Glutamatergic neuron (in vitro differentiated cells): ENCODE measurements at regions not wholly inside any gene's neighbourhood (a gene's known extent, or its start where the extent isn't known, plus 50 kb on each side); places are given as distances from the start of the nearest gene placed in this dataset.

ENCODE experiments used
- DNase-seq: peaks from one replicate; pipeline ENCODE4 v3.0.0; 2022
- H3K27ac Mint-ChIP-seq: one replicate; pipeline ENCODE4 v1.8.0; 2020; ENCODE audit warnings: mild to moderate bottlenecking, mixed read lengths, inconsistent platforms; ENCODE audit not compliant: unreplicated experiment
- H3K27me3 Mint-ChIP-seq: one replicate; pipeline ENCODE4 v1.8.0; 2020; ENCODE audit warnings: mild to moderate bottlenecking, moderate library complexity, mixed read lengths, inconsistent platforms; ENCODE audit not compliant: unreplicated experiment
- H3K36me3 Mint-ChIP-seq: one replicate; pipeline ENCODE4 v1.8.0; 2020; ENCODE audit warnings: mild to moderate bottlenecking, mixed read lengths, inconsistent platforms; ENCODE audit not compliant: unreplicated experiment
- H3K4me1 Mint-ChIP-seq: one replicate; pipeline ENCODE4 v1.8.0; 2020; ENCODE audit warnings: mild to moderate bottlenecking, low read depth, mixed read lengths, inconsistent platforms; ENCODE audit not compliant: unreplicated experiment
- H3K4me3 Mint-ChIP-seq: one replicate; pipeline ENCODE4 v1.8.0; 2020; ENCODE audit warnings: mild to moderate bottlenecking, mixed read lengths, inconsistent platforms; ENCODE audit not compliant: unreplicated experiment
- H3K9me3 Mint-ChIP-seq: one replicate; pipeline ENCODE4 v1.8.0; 2020; ENCODE audit warnings: mild to moderate bottlenecking, moderate library complexity, mixed read lengths, inconsistent platforms; ENCODE audit not compliant: unreplicated experiment
- CTCF ChIP-seq: fragments of 200-600 bp; sonication (generic); IDR thresholded peaks from one replicate; pipeline ENCODE4 v1.5.0; 2021; ENCODE audit not compliant: partially characterized antibody, unreplicated experiment

- peaks cover 15% of the 10 kb centered on the region for H3K4me1 Mint-ChIP-seq
These were observed 190.4 kb upstream of the KRR1 start for GRCh38 chr12:75701859-75702258.

GRCh38 chr12:75699728-75700496 is 188.5 kb upstream of the KRR1 start:
- no peak for DNase-seq

More at GRCh38 chr12:75701859-75702258, 190.4 kb upstream of the KRR1 start:
- H3K27ac Mint-ChIP-seq = no peak overlapping the region
- no peak for TF ChIP-seq CTCF
- no peak overlapping the region for H3K4me3 Mint-ChIP-seq
- DNase-seq = no peak
- H3K9me3 Mint-ChIP-seq = no peaks in the 10 kb centered on the region
- H3K36me3 Mint-ChIP-seq = no peaks in the 10 kb centered on the region
- H3K27me3 Mint-ChIP-seq = no peaks in the 10 kb centered on the region

GRCh38 chr12:75699251-75699650 is 187.8 kb upstream of the KRR1 start:
- H3K27ac Mint-ChIP-seq = no peak overlapping the region
- no peaks in the 10 kb centered on the region for H3K9me3 Mint-ChIP-seq
- peaks cover 3% of the 10 kb centered on the region for H3K27me3 Mint-ChIP-seq
- H3K4me1 Mint-ChIP-seq = peaks cover 13% of the 10 kb centered on the region
- no peak overlapping the region for H3K4me3 Mint-ChIP-seq
- no peak for TF ChIP-seq CTCF
- H3K36me3 Mint-ChIP-seq = no peaks in the 10 kb centered on the region
- no peak for DNase-seq

More at GRCh38 chr12:75699728-75700496, 188.5 kb upstream of the KRR1 start:
- Mint-ChIP-seq H3K4me3 (no peak overlapping the region), H3K9me3 (no peaks in the 10 kb centered on the region), H3K4me1 (peaks cover 7% of the 10 kb centered on the region), H3K27ac (no peak overlapping the region), H3K27me3 (peaks cover 3% of the 10 kb centered on the region), H3K36me3 (no peaks in the 10 kb centered on the region)
- no peak for TF ChIP-seq CTCF

DNA sequence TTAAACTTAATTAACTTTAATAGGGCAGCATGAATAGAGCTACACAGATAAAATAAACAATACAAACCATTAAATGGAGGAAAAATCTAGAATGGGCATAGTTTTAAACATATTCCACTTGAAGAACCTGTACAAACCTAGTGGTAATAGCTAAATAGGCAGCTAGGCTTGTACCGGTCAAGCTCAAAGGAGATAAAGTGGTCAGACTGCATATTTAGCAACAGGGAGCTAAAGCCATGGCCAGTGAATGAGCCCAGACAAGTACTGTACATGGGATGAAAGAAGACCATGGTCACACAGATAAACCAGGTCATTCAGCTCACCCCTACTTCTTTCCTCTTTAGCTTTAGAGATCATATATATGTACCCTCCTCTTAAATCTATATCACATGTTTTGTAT is 186.6 kb upstream of the KRR1 start:
- TF ChIP-seq CTCF = no peak
- DNase-seq = no peak
- Mint-ChIP-seq H3K27ac (no peak overlapping the region), H3K36me3 (no peaks in the 10 kb centered on the region), H3K4me1 (peaks cover 13% of the 10 kb centered on the region), H3K9me3 (no peaks in the 10 kb centered on the region), H3K27me3 (peaks cover 3% of the 10 kb centered on the region), H3K4me3 (no peak overlapping the region)

- Mint-ChIP-seq H3K4me1 (peaks cover 13% of the 10 kb centered on the region), H3K27me3 (peaks cover 3% of the 10 kb centered on the region), H3K4me3 (no peak overlapping the region), H3K9me3 (no peaks in the 10 kb centered on the region), H3K36me3 (no peaks in the 10 kb centered on the region), H3K27ac (no peak overlapping the region)
- TF ChIP-seq CTCF = no peak
- no peak for DNase-seq
These were observed 184.5 kb upstream of the KRR1 start for GRCh38 chr12:75695926-75696325.
